ENCODE measurements at regions not wholly inside any gene's neighbourhood (a gene's known extent, or its start where the extent isn't known, plus 50 kb on each side); places are given as distances from the start of the nearest gene placed in this dataset.

DNA sequence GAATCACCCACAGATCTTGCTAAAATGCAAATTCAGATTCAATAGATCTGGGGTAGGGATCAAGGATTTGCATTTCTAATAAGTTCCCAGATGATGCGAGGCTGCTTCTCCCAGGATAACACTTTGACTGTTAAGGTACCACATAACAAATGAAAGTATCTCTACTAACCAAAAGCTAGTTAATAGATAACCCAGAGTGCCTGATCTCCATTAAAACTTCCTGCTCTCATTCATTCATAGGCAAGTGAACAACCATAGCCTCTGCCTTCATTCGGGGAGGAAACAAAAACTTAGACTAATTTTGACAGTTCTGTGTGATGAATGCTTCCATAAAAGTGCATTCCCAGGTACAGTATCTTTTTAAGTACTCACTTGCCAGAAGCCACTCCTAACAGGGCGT lies 265.6 kb upstream of the BTBD3 start:
- TF ChIP-seq, protein P1, sequence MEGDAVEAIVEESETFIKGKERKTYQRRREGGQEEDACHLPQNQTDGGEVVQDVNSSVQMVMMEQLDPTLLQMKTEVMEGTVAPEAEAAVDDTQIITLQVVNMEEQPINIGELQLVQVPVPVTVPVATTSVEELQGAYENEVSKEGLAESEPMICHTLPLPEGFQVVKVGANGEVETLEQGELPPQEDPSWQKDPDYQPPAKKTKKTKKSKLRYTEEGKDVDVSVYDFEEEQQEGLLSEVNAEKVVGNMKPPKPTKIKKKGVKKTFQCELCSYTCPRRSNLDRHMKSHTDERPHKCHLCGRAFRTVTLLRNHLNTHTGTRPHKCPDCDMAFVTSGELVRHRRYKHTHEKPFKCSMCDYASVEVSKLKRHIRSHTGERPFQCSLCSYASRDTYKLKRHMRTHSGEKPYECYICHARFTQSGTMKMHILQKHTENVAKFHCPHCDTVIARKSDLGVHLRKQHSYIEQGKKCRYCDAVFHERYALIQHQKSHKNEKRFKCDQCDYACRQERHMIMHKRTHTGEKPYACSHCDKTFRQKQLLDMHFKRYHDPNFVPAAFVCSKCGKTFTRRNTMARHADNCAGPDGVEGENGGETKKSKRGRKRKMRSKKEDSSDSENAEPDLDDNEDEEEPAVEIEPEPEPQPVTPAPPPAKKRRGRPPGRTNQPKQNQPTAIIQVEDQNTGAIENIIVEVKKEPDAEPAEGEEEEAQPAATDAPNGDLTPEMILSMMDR (IDR thresholded peaks at IDR 0.05; ENCODE audit: insufficient read depth, low read depth, low read length, missing control alignments) = no peak
- DNase-seq (ENCODE audit: low read depth) = no peak

DNA sequence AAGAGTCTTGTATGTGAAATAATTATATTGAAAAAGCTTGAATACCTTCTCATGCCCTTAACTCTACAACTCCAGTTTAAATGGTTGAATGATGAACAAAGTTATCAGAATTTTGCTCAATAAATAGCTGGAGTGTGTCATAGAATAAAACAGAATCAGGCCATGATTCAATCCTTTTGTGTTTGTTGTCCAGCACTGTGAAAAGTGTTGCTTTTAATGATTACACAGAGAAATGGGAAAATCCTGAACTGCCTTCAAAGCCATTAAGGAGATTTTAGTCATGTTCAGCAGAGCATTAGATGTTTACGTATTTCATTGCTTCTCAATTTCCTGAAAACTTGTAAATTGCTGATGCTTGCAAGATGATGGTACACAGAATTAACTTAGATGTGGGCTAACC lies 262.9 kb upstream of the BTBD3 start:
- no peak for DNase-seq (ENCODE audit: low read depth)
- TF ChIP-seq, protein P1 (IDR thresholded peaks at IDR 0.05; ENCODE audit: insufficient read depth, low read depth, low read length, missing control alignments) = no peak
- H3K4me3 ChIP-seq (ENCODE audit: low read length) = no peak overlapping the region

More for the DNA sequence above, 265.6 kb upstream of the BTBD3 start:
- no peak overlapping the region for H3K4me3 ChIP-seq (ENCODE audit: low read length)

DNA sequence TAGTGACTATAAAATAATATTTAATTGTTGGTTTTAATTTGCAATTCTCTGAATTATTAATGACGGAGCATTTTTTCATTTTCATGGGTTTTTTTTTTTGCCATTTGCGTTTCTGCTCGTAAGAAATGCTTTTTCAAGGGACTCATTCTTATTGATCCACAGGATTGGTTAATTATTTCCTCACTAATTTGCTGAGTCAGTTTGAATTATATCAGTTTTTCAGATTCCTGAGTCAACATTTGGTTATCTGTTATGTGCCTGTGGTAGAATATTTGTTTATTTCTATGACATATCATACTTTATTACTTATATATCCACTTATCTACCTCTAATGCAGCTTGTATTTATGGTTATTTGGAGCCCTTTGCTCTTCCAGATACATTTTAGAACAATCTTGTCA lies 257.0 kb upstream of the BTBD3 start:
- DNase-seq (ENCODE audit: low read depth) = no peak
- TF ChIP-seq, protein P1 (IDR thresholded peaks at IDR 0.05; ENCODE audit: insufficient read depth, low read depth, low read length, missing control alignments) = no peak
- H3K4me3 ChIP-seq (ENCODE audit: low read length) = no peak overlapping the region

DNA sequence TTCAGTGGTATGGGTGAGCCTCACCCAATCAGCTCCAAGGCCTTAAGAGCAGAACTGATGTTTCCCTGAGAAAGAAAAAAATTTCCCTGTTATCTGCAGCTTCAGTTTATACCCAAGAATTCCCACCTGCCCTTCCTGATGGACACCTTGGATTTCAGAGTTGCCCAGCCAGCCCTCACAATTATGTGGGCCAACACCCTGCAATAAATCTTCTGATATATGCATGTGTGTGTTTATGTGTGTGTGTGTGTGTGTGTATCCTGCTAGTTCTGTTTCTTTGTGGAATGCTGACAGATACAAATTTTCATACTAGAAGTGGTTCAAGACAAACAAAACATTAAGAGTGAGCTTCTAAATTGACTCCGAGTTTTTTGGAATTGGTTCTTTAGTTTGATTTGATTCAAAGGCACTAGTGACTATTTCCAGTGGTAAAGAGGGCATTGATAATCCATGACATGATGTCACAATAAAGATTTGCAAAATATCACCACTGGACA lies 246.6 kb upstream of the BTBD3 start:
- TF ChIP-seq, protein P1 (IDR thresholded peaks at IDR 0.05; ENCODE audit: insufficient read depth, low read depth, low read length, missing control alignments) = no peak
- DNase-seq (ENCODE audit: low read depth) = no peak
- H3K4me3 ChIP-seq (ENCODE audit: low read length) = no peak overlapping the region

DNA sequence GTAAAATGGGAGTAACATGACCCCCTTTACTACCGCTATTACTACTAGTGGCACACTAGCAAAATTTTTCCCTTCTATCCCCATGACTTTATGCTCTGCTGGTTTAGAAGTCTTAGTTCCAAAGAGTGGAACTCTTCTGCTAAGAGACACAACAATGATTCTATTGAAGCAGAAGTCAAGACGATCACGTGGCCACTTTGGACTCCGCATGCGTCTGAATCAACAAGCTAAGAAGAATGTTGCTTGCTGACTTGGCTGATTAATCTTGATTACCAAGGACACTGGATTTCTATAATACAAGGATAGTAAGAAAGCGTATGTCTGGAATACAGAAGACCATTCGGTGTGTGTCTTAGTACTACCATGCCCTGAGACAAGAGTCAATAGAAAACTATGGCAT lies 244.7 kb upstream of the BTBD3 start:
- H3K4me3 ChIP-seq (ENCODE audit: low read length) = no peak overlapping the region
- no peak for DNase-seq (ENCODE audit: low read depth)
- TF ChIP-seq, protein P1 (IDR thresholded peaks at IDR 0.05; ENCODE audit: insufficient read depth, low read depth, low read length, missing control alignments) = no peak

DNA sequence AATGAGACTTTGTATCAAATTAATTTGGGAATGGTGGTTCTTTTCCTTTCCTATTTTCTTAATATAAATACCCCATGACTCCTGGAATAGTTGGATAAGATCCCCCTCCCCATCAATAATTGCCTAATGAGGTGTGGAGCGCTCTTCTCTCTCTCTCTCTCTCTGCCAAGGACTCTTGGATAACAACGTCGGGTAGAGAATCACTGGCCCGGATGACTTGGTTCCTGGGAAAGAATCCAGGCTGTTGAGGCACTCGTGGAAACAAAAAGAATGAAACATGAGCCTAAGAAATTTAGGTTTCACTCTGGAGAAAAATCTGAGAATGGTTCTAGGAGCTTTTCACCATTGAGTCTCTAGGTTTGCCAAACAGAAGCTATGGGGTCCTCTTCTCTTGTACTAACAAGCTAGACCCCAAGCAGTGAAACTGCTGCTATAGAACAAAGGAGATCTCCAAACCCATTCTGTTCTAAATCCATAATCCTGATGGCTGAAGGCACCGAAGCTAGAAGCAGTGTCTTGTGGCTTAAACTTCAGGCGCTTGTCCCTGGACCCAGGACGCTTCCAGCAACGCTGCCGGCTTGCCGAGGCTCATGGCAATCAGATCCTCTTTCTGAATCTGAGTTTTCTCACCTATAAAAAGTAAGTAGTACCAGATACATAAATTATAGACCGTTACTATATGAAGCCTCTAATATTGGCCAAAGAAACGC lies 241.6 kb upstream of the BTBD3 start:
- no peak for DNase-seq (ENCODE audit: low read depth)
- H3K4me3 ChIP-seq (ENCODE audit: low read length) = no peak overlapping the region
- TF ChIP-seq, protein P1 (IDR thresholded peaks at IDR 0.05; ENCODE audit: insufficient read depth, low read depth, low read length, missing control alignments) = no peak

Measured in epithelial cell of esophagus (primary cell).